Right kidney (tissue), 1 donor: ENCODE measurements at regions not wholly inside any gene's neighbourhood (a gene's known extent, or its start where the extent isn't known, plus 50 kb on each side); places are given as distances from the start of the nearest gene placed in this dataset.
"Not testable (repeated sequence)": the region's sequence is repeated elsewhere in the genome, so short reads cannot be mapped to it uniquely, and the experiment has no call there.

Experiments used
- DNase-seq: peaks from one replicate; pipeline ENCODE4 v3.0.0-alpha.2; 2016

DNA sequence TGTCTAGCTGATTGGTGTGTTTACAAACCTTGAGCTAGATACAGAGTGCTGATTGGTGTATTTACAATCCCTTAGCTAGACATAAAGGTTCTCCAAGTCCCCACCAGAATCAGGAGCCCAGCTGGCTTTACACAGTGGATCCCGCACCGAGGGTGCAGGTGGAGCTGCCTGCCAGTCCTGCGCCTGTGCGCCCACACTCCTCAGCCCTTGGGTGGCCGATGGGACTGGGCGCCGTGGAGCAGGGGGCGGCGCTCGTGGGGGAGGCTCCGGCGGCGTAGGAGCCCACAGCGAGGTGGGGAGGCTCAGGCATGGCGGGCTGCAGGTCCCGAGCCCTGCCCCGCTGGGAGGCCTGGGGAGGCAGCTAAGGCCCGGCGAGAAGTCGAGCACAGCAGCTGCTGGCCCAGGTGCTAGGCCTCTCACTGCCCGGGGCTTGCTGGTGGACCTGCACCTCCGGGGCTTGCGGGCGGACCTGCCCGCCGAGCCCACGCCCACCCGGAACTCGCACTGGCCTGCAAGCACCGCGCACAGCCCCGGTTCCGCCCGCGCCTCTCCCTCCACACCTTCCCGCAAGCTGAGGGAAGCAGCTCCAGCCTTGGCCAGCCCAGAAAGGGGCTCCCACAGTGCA, 51.0 kb upstream of the CDYL start:
- not testable (repeated sequence) for DNase-seq

DNA sequence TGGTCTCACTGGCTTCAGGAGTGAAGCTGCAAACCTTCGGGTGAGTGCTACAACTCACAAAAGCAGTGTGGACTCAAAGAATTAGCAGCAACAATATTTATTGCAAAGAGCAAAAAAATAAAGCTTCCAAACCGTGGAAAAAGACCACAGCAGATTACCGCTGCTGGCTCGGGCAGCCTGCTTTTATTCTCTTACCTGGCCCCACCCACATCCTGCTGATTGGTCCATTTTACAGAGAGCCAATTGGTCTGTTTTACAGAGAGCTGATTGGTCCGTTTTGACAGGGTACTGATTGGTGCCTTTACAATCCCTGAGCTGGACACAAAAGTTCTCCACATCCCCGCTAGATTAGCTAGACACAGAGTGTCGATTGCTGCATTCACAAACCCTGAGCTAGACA, 51.5 kb upstream of the CDYL start:
- DNase-seq: not testable (repeated sequence)

DNA sequence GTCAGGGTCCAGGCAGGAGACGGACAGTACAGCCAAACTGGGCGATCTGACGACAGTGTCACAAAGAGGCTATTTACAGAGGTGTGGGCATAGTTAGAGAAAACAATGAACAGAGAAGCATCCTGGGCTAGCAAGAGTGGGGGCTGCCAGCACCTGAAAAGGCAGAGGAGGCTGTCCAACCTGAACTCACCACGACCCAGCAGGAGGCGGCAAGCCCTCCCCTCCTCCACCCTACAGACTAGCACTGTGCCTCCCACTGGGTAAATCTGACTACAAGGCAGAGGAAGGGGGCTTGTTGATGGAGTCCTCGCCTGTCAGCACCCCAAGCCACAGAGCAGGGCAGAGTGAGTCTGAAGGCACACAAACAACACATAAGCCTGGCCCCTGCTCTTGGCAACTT, 52.8 kb upstream of the CDYL start:
- no peak for DNase-seq

DNA sequence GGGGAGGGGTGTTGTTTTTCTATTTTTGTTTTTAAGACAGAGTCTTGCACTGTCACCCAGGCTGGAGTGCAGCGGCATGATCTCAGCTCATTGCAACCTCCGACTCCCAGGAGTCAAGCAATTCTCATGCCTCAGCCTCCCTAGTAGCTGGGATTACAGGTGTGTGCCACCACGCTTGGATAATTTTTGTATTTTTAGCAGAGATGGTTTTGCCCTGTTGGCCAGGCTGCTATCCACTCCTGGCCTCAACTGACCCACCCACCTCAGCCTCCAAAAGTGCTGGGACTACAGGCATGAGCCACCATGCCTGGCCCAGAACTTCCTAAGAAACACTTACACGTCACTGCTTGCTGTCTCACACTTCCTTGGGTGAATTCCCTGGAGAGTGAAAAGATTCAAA, 54.8 kb upstream of the CDYL start:
- not testable (repeated sequence) for DNase-seq

DNA sequence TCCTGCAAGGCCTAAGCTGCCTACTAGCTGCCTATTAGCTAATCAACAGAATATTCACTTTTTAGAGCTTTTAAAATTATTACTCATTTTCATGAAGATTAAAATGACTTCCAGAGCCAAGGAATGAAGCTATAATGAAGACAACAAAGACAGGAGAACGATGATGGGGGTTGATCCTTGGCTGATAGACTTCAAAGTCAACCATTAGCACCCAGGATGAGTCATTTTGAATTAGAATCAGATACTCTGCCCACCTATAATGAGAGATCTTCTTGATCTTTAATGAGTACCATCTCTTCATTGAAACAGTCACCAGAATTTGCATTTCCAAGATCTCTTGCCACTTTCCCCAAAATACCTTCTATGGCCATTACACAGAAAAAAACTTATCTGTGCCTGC, 56.7 kb upstream of the CDYL start:
- DNase-seq: no peak

DNA sequence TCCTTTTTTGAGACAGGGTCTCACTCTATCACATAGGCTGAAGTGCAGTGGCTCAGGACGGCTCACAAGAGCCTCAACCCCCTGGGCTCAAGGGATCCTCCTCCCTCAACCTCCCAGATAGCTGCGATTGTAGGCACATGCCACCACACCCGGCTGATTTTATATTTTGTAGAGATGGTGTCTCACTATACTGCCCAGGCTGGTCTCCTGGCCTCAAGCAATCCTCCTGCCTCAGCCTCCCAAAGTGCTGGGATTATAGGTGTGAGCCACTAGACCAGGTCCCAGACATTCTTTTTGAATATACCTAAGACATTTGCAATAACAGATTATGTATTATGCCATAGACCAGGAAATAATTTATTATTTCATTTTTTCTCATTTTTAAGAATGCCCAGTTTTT, 58.3 kb upstream of the CDYL start:
- DNase-seq: no peak

DNA sequence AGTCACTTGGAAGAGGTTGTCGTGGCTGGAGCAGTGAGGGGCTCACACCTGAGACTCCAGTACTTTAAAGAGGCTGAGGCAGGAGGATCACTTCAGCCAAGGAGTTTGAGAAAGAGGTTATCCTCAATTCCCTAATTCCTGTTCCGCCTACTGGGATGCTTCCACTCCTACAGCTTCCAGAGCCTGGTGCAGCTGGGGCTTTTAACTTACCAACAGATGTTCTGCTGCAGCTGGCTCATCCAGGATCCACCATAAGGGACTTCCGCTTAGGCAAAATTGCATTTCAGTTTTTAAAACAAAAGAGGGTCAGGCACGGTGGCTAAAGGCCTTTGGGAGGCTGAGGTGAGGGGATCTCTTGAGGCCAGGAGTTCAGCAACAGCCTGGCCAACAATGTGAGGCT, 59.1 kb upstream of the CDYL start:
- no peak for DNase-seq

DNA sequence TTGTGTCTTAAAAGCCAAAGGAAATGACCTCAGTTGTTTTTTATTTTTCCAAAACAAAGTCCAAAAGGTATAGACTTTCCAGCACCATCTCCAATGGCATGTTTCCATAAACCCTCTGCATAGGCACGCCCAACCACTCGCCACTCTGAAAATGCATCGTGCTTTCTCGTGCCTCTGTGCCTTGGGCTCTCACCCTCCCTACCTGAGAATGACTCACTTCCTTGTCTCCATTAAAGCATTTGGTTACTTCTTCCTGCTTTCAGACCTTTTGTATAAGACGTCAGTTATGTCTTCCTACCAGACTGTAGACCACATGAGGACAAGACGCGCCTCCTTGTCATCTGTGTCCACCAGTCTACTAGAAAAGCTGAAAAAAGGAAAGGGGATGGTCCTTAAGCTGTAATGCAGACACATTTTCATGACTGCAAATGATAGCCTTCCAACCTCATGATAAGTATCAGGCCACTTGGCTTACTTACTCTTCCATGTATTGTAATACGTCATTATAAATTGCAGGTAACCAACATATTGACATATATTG, 61.2 kb upstream of the CDYL start:
- no peak for DNase-seq

DNA sequence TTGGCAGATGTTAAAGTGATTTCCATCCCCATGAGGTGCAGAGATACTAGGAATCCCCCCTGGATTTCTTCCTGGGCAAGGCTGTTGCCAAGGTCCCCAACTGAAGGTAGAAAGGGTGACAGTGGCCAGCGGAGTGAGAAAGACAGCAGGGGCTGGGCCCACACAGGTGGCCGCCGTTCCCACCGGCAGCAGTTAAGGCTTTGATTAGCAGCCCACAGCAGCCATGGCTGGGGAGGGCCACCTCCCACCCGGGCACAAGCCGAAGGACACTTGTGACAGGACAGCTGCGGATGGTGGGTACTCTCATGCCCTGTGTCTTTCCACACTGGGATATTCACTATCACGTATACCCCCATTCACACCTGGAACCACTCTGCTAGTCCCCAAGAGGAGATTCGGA, 63.9 kb upstream of the CDYL start:
- DNase-seq: no peak

DNA sequence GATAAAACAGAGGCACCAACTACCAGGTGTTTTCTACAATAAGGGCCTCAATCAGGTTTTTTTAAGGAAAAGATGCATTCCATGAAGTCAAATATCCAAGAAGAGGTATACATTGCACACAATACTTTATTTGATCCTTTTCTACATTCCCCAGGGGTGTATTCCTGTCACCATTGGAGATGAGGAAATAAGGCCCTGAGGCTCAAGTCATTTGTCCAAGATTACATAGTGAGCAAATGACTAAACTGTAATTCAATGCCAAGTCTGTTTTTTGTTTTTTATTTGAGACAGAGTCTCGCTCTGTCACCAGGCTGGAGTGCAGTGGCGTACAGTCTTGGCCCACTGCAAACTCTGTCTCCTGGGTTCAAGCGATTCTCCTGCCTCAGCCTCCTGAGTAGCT, 69.2 kb upstream of the CDYL start:
- DNase-seq: no peak

DNA sequence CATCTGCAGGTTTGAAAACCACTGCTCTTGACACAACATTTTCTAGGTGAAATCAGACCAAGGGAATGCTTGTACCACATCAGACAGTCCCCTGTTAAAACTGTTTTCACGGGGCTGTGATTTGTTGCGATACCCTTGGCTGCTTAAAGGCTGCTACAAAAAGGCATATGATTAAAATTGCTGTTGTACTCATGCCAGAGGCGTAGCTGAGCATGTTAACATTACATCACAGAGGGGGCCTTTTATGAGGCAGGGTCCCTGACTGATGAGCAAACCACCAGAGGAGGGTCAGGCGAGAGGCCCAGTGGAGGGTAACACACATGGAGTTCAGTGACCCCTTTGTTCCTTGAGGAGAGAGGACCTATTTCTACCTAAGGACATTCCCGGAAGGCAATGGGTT, 70.4 kb upstream of the CDYL start:
- no peak for DNase-seq

DNA sequence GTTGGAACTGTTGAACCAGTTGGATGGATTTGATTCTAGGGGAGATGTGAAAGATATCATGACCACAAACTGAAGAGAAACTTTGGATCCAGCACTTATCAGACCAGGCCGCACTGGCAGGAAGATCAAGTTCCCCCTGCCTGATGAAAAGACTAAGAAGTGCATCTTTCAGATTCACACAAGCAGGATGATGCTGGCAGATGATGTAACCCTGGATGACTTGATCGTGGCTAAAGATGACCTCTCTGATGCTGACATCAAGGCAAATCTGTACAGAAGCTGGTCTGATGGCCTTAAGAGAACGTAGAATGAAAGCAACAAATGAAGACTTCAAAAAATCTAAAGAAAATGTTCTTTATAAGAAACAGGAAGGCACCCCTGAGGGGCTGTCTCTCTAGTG, 72.8 kb upstream of the CDYL start:
- no peak for DNase-seq

DNA sequence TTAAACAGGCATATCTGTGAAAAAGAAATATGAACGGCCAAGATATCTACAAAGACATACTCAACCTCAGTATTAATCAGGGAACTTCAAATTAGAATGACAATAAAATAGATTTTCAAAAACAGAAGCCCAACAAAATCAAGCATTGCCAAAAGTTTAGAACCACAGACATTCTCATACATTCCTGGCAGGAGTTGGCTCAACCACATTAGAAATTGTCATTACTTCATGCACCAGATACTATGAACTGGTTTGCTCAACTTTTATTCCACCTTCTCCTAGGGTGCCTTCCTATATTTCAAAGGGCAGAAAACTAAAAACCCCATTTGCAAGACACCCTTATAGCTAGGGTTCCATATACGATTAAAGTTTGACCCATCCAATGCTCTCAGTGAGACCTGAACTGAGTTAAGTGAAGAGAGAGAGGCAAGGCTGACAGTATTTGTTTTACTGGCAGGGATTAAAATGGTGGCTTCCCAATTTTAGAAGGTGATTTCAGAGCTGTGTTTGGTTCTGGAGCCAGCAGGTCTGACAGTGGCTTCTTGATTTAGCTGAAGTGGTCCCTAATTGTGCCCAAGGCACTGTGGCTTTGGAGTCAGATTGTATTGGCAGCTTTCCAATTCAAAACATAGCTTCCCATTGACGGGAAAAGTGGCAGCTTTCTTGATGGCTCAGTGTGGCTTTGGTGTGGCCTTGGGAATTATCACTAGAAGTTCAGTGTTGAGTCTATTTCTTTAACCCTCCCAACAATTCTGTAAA, 77.1 kb upstream of the CDYL start:
- DNase-seq: no peak

DNA sequence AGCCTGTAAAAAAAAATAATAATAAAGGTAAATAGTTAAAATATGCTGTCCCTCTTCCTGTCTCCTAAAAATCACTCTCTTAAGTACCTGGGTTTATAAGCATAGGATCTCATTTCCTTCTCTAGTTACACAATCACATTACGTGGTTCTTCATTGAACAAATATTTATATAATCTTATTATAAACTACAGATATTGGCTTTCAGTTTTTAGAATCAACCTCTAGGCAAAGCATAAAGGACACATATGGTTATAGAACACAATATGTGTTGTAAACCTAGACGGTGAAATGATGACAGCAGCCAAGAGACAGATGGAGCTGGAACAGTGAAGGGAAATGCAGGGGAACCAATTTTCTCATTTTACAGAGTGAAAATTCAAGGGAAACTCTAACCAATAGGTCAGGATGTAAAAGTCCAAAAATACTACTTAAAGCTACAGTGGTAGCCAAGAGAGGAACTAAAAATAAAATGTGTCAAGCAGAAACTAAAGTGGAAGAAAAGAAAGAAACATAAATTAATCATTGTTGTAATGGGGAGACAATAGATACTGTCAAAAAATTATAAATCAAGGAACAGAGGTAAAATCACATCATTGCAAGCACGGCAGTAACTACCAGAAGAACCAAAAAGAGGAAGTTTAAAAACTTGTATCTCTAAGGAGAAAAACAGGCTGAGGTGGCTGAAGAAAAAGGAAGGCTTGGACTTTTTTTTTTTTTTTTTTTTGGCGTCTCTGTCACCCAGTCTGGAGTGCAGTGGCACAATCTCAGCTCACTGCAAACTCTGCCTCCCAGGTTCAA, 82.8 kb upstream of the CDYL start:
- DNase-seq: no peak

DNA sequence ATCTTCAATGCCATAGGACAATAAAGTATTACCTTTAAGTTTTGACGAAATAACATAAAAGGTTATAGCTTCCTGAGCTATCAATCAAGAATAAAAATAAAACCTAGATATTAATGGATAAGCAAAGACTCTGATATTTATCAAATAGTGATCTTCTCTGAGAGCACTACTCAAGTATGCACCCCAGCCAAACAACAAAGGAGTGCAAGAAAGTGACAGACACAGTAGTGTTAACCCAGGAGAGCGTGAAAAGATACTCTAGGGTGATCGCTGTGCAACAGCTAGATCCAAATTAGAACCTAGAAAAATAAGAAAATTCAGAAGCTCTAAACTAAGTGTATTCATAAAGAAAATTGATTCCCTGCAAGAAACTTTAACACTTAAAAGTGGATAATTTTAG, 83.5 kb upstream of the CDYL start:
- no peak for DNase-seq

DNA sequence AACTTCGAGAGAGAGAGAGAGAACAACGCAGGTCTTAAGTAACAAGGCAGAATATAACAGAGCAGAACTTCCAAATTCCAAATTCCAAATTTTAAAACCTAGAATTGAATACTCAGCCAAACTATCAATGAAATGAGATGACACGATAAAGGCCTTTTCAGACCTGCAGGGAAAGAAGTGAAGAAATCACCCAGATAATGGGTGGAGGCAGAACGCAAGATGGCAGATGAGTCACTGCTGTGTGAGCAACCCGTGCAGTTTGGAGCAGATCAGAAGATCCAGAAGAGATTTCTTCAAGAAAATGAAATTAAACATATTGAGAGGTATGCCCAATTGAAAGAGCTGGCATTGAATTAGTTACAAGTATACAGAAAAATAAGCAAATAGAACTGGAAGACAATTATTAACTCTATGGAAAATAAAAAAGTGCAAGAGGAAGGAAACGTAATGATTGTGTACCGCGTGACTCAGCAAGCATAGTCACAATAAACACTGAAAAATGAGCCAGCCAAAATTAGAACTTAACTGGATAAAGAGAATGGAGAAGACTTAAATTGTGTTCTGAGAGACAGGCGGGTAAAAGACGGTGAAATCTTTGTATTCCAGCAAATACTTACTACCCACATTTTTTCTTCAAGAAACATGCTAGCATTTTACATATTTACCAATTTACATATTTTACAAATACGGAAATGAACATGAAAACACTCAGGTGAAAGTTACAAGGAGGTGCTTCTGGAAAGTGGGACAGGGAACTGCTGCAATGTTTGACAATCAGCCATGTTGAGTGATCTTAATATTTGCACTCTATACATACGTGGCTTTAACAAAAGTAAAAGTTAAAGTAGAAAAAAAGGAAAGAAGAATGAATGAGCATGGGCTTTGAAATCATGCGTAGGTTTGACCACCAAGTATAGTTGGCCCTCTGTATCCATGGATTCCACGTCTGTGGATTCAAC, 87.9 kb upstream of the CDYL start:
- DNase-seq: no peak

DNA sequence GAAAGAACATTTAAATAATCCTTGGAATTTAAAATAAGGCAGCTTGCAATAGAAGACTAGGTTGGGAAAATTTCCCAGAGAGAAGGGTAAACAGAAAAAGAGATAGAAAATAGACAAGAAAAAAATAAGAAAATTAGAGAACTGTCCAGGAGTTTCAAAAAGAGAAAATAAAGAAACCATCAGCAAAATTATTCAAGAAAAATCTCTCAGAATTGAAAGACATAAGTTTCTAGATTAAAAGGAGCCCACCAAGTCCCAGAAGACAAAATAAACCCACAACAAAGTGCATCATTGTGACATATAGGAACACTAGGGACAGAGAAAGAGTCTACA, 88.6 kb upstream of the CDYL start:
- DNase-seq: no peak

DNA sequence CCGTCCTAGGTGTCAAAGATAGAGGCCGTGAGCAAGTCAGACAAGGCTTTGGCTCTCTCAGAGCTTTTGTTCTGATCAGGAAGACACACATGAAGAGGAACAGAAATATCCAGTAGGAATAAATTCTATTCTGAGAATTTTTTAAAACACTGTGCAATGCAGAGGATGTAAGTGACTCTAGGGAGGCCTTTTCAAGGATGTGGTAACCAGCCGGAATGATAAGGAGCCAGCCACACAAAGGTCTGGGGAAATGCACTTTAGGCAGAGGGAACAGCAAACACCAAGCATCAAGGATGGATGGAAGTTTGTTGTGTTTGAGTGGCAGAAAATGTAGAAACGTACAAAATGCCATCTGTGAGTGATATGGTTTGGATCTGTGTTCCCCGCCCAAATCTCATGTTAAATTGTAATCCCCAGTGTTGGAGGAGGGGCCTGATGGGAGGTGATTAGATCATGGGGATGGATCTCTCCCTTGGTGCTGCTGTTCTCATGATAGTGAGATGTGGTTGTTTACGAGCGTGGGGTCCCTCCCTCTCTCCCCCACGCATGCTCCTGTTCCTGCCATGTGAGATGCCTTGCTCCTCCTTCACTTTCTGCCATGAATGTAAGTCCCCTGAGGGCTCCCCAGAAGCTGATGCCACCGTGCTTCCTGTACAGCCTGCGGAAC, 93.6 kb upstream of the CDYL start:
- no peak for DNase-seq

DNA sequence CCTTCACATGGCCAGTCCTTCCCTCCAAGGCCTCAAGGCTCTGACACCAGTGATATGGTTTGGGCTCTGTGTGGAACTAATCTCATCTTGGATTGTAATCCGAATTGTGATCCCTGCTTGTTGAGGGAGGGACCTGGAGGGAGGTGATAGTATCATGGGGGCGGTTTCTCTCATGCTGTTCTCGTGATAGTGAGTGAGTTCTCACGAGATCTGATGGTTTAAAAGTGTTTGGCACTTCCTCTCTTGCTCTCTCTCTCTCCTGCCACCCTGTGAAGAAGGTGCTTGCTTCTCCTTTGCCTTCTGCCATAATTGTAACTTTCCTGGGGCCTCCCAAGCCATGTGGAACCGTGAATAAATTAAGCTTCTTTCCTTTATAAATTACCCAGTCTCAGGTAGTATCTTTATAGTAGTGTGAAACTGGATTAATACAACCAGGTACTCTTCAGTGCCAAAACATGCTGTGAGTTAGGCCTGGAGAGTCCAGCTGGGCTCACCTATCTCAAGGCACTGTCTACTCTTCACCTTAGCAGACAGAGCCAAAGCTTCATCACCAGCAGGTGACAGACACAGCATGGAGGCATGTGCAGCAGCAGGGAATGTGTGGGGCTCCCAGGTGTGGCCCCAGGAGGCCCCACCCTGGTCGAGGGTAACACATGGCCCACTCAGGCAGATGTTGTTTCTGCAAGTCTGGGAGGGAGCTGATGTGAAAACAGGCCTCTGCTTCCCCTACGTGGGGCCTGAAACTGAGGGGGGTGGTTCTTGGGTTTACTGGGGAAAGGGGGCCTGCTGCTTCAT, 97.5 kb upstream of the CDYL start:
- no peak for DNase-seq

DNA sequence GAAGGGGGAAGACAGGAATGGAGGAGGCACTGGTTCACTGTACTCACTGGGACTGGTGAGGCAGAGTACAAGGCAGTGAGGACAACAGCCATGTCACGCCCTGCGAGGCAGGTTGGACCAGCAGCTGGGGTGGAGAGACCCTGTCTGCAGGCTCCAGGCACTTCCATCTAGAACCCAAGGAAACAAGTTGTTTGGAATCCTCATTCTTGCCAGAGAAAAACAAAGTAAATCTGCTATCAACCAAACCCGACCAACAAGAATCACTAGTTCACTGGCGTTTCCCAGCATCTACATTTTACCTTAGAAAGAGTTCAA, 98.5 kb upstream of the CDYL start:
- no peak for DNase-seq
